Neuronal stem cell (in vitro differentiated cells): ENCODE measurements at regions not wholly inside any gene's neighbourhood (a gene's known extent, or its start where the extent isn't known, plus 50 kb on each side); places are given as distances from the start of the nearest gene placed in this dataset.

Experiments
- DNase-seq: peaks from one replicate; pipeline ENCODE4 v3.0.0-alpha.2; 2013; ENCODE audit warnings: low spot score
- H2AFZ ChIP-seq: one replicate; pipeline ENCODE4 v1.6.1; 2013; ENCODE audit warnings: mild to moderate bottlenecking, low read length, inconsistent platforms
- H2AK5ac ChIP-seq: 2 replicates; pipeline ENCODE4 v1.6.1; 2013; ENCODE audit warnings: low read depth, mild to moderate bottlenecking, inconsistent platforms, low read length, moderate library complexity, mixed read lengths
- H2BK120ac ChIP-seq: 2 replicates; pipeline ENCODE4 v1.6.1; 2013; ENCODE audit warnings: low read depth, mild to moderate bottlenecking, inconsistent platforms, low read length, moderate library complexity, mixed read lengths
- H2BK12ac ChIP-seq: one replicate; pipeline ENCODE4 v1.6.1; 2013; ENCODE audit warnings: low read length, inconsistent platforms
- H2BK15ac ChIP-seq: 2 replicates; pipeline ENCODE4 v1.6.1; 2013; ENCODE audit warnings: mild to moderate bottlenecking, low read length, inconsistent platforms, mixed read lengths
- H2BK5ac ChIP-seq: one replicate; pipeline ENCODE4 v1.6.1; 2013; ENCODE audit warnings: inconsistent platforms, mild to moderate bottlenecking, low read length, moderate library complexity
- H3K14ac ChIP-seq: one replicate; pipeline ENCODE4 v1.6.1; 2013; ENCODE audit warnings: low read length, inconsistent platforms
- H3K18ac ChIP-seq: 2 replicates; pipeline ENCODE4 v1.6.1; 2013; ENCODE audit warnings: low read length, inconsistent platforms
- H3K23ac ChIP-seq: 2 replicates; pipeline ENCODE4 v1.6.1; 2013; ENCODE audit warnings: low read depth, mild to moderate bottlenecking, mixed read lengths, low read length, inconsistent platforms; ENCODE audit not compliant: poor library complexity
- H3K27ac ChIP-seq: replicated peaks from 3 replicates; pipeline ENCODE4 v1.5.1; 2013; ENCODE audit warnings: low read length, inconsistent platforms
- H3K27me3 ChIP-seq, 3 experiments: 2 replicates each; pipeline ENCODE4 v1.6.1; 2013; ENCODE audit warnings: low read length in 3 of 3, mild to moderate bottlenecking in 2 of 3, inconsistent platforms in 1 of 3, low read depth in 1 of 3, mixed read lengths in 1 of 3, moderate library complexity in 1 of 3; ENCODE audit not compliant: control insufficient read depth in 3 of 3, insufficient read depth in 3 of 3
- H3K36me3 ChIP-seq, 2 donors: replicated peaks in 1 of 2; 2 replicates each; pipeline ENCODE4 v1.6.1; 2013; ENCODE audit warnings: low read length in 2 of 2; ENCODE audit not compliant: control insufficient read depth in 2 of 2, insufficient read depth in 2 of 2
- H3K4ac ChIP-seq: 2 replicates; pipeline ENCODE4 v1.6.1; 2013; ENCODE audit warnings: inconsistent platforms, mild to moderate bottlenecking, low read length, moderate library complexity
- H3K4me1 ChIP-seq, 2 donors: 1 replicate in 1 of 2; 2 replicates in 1 of 2; pipeline ENCODE4 v1.6.1; 2013; ENCODE audit warnings: low read length in 2 of 2, low read depth in 1 of 2; ENCODE audit not compliant: control insufficient read depth in 2 of 2, insufficient read depth in 1 of 2
- H3K4me2 ChIP-seq: one replicate; pipeline ENCODE4 v1.6.1; 2013; ENCODE audit warnings: mild to moderate bottlenecking, low read length, inconsistent platforms; ENCODE audit not compliant: insufficient read depth, poor library complexity, severe bottlenecking
- H3K4me3 ChIP-seq, 2 donors: 2 replicates each; pipeline ENCODE4 v1.5.1; 2013; ENCODE audit warnings: low read length in 2 of 2, mild to moderate bottlenecking in 2 of 2, inconsistent platforms in 1 of 2, moderate library complexity in 1 of 2
- H3K79me1 ChIP-seq: one replicate; pipeline ENCODE4 v1.6.1; 2013; ENCODE audit warnings: low read depth, mild to moderate bottlenecking, inconsistent platforms, low read length, moderate library complexity
- H3K9ac ChIP-seq: one replicate; pipeline ENCODE4 v1.6.1; 2013; ENCODE audit warnings: mild to moderate bottlenecking, low read depth, low read length, inconsistent platforms; ENCODE audit not compliant: poor library complexity
- H3K9me3 ChIP-seq, 2 donors: replicated peaks in 1 of 2; 2 replicates each; pipeline versions ENCODE3 to v1.6.1; 2013; ENCODE audit warnings: low read length in 2 of 2, mild to moderate bottlenecking in 2 of 2, inconsistent platforms in 1 of 2, low read depth in 1 of 2, mixed read lengths in 1 of 2, moderate library complexity in 1 of 2; ENCODE audit not compliant: control insufficient read depth in 2 of 2, insufficient read depth in 1 of 2
- H4K8ac ChIP-seq: one replicate; pipeline ENCODE4 v1.6.1; 2013; ENCODE audit warnings: low read depth, mild to moderate bottlenecking, inconsistent platforms, low read length, moderate library complexity
- H4K91ac ChIP-seq: one replicate; pipeline ENCODE4 v1.6.1; 2013; ENCODE audit warnings: low read length, low read depth, mild to moderate bottlenecking, inconsistent platforms; ENCODE audit not compliant: poor library complexity
- WGBS, 2 donors: extraction: QIAGEN DNeasy Blood & Tissue Kit; methylation state at CpG; one replicate each; pipeline ENCODE4 v1.1.7; 2013; ENCODE audit warnings: missing lambda C conversion rate in 2 of 2, mixed read lengths in 1 of 2; ENCODE audit not compliant: insufficient read length in 2 of 2, insufficient replicate concordance in 1 of 2; ENCODE audit errors: extremely low coverage in 2 of 2; 5-methylcytosine and 5-hydroxymethylcytosine counted together

GRCh38 chr5:174542037-174542436 is 182.3 kb upstream of the MSX2 start:
- H2AK5ac ChIP-seq: no peak overlapping the region
- H3K9ac ChIP-seq: no peak overlapping the region
- no peak overlapping the region for H3K18ac ChIP-seq
- H3K23ac ChIP-seq: no peak overlapping the region
- H3K27ac ChIP-seq: no peak overlapping the region
- no peak overlapping the region for H3K4me2 ChIP-seq
- no peak overlapping the region for H4K8ac ChIP-seq
- H2BK5ac ChIP-seq: no peak overlapping the region
- H3K27me3 ChIP-seq: no peaks in the 10 kb centered on the region
- no peak overlapping the region for H2BK12ac ChIP-seq
- H2BK15ac ChIP-seq: no peak overlapping the region
- WGBS, 2 donors: no CpG with 5 or more reads among the region's 3 CpGs
- no peaks in the 10 kb centered on the region for H3K4me1 ChIP-seq
- no peak overlapping the region for H2AFZ ChIP-seq
- no peak overlapping the region for H3K4ac ChIP-seq
- no peak overlapping the region for H3K4me3 ChIP-seq
- no peak overlapping the region for H2BK120ac ChIP-seq
- no peak overlapping the region for H3K14ac ChIP-seq
- no peaks in the 10 kb centered on the region for H3K79me1 ChIP-seq
- H3K36me3 ChIP-seq: no peaks in the 10 kb centered on the region
- DNase-seq: no peak
- H4K91ac ChIP-seq: no peak overlapping the region
- no peaks in the 10 kb centered on the region for H3K9me3 ChIP-seq

- Histone ChIP-seq H3K4me2 (no peak overlapping the region), H3K27ac (no peak overlapping the region)
- WGBS, 2 donors: no CpG with 5 or more reads among the region's 10 CpGs
Observed at GRCh38 chr5:174542471-174542870, 181.9 kb upstream of the MSX2 start.

GRCh38 chr5:174545926-174546325 is 178.5 kb upstream of the MSX2 start:
- H3K9ac ChIP-seq: no peak overlapping the region
- H2BK15ac ChIP-seq: no peak overlapping the region
- H3K23ac ChIP-seq: no peak overlapping the region
- H3K27ac ChIP-seq: no peak overlapping the region
- H3K18ac ChIP-seq: peak overlapping the region; percentile 29
- H3K4me1 ChIP-seq: peaks cover 0 to 2% of the 10 kb centered on the region in 2 donors
- DNase-seq: no peak
- H2BK120ac ChIP-seq: no peak overlapping the region
- no peak overlapping the region for H4K91ac ChIP-seq
- no CpG with 5 or more reads among the region's 3 CpGs for WGBS, 2 donors
- H3K36me3 ChIP-seq: no peaks in the 10 kb centered on the region
- no peak overlapping the region for H3K14ac ChIP-seq
- H3K4me2 ChIP-seq: no peak overlapping the region
- H4K8ac ChIP-seq: no peak overlapping the region
- no peak overlapping the region for H3K4ac ChIP-seq
- no peak overlapping the region for H2BK5ac ChIP-seq
- H3K4me3 ChIP-seq: no peak overlapping the region
- H3K9me3 ChIP-seq: no peaks in the 10 kb centered on the region
- H3K79me1 ChIP-seq: no peaks in the 10 kb centered on the region
- no peak overlapping the region for H2BK12ac ChIP-seq
- no peak overlapping the region for H2AFZ ChIP-seq
- H2AK5ac ChIP-seq: no peak overlapping the region
- H3K27me3 ChIP-seq: no peaks in the 10 kb centered on the region

More at GRCh38 chr5:174542471-174542870, 181.9 kb upstream of the MSX2 start:
- H4K8ac ChIP-seq: no peak overlapping the region
- no peak overlapping the region for H2BK5ac ChIP-seq
- H2BK15ac ChIP-seq: no peak overlapping the region
- H3K9ac ChIP-seq: no peak overlapping the region
- H3K4me1 ChIP-seq: no peaks in the 10 kb centered on the region
- H3K4me3 ChIP-seq: no peak overlapping the region
- H2BK12ac ChIP-seq: no peak overlapping the region
- H4K91ac ChIP-seq: no peak overlapping the region
- no peaks in the 10 kb centered on the region for H3K9me3 ChIP-seq
- H2AFZ ChIP-seq: no peak overlapping the region
- no peak overlapping the region for H3K4ac ChIP-seq
- H3K23ac ChIP-seq: no peak overlapping the region
- H3K79me1 ChIP-seq: no peaks in the 10 kb centered on the region
- H2AK5ac ChIP-seq: no peak overlapping the region
- no peaks in the 10 kb centered on the region for H3K36me3 ChIP-seq
- no peak for DNase-seq
- no peak overlapping the region for H3K14ac ChIP-seq
- H2BK120ac ChIP-seq: no peak overlapping the region
- H3K27me3 ChIP-seq: no peaks in the 10 kb centered on the region
- no peak overlapping the region for H3K18ac ChIP-seq

GRCh38 chr5:174547814-174548213 is 176.6 kb upstream of the MSX2 start:
- WGBS, 2 donors: no CpG with 5 or more reads among the region's 7 CpGs
- no peak overlapping the region for H4K91ac ChIP-seq
- no peak overlapping the region for H3K27ac ChIP-seq
- no peak overlapping the region for H2BK120ac ChIP-seq
- no peaks in the 10 kb centered on the region for H3K27me3 ChIP-seq
- no peak overlapping the region for H2AFZ ChIP-seq
- H3K9me3 ChIP-seq: no peaks in the 10 kb centered on the region
- no peak overlapping the region for H2AK5ac ChIP-seq
- H2BK12ac ChIP-seq: no peak overlapping the region
- no peak overlapping the region for H3K4ac ChIP-seq
- DNase-seq: no peak
- no peak overlapping the region for H2BK15ac ChIP-seq
- no peak overlapping the region for H3K9ac ChIP-seq
- no peak overlapping the region for H3K14ac ChIP-seq
- no peaks in the 10 kb centered on the region for H3K79me1 ChIP-seq
- no peak overlapping the region for H2BK5ac ChIP-seq
- H4K8ac ChIP-seq: no peak overlapping the region
- no peak overlapping the region for H3K4me3 ChIP-seq
- H3K4me2 ChIP-seq: no peak overlapping the region
- H3K18ac ChIP-seq: no peak overlapping the region
- H3K36me3 ChIP-seq: no peaks in the 10 kb centered on the region
- peaks cover 0 to 2% of the 10 kb centered on the region in 2 donors for H3K4me1 ChIP-seq
- no peak overlapping the region for H3K23ac ChIP-seq
